KMS-11 (cell line): ENCODE measurements at regions not wholly inside any gene's neighbourhood (a gene's known extent, or its start where the extent isn't known, plus 50 kb on each side); places are given as distances from the start of the nearest gene placed in this dataset.

Experiments
- H2AFZ ChIP-seq: fragments of 200-600 bp; sonication (generic); 2 replicates; pipeline ENCODE4 v1.6.1; 2016; ENCODE audit warnings: antibody characterized with exemption, mixed run types, low read depth
- H3K27ac ChIP-seq: fragments of 200-600 bp; sonication (generic); 2 replicates; pipeline ENCODE4 v1.6.1; 2016; ENCODE audit warnings: mild to moderate bottlenecking, mixed run types
- H3K27me3 ChIP-seq: fragments of 200-600 bp; sonication (generic); 2 replicates; pipeline ENCODE4 v1.6.1; 2017; ENCODE audit warnings: mild to moderate bottlenecking, low read depth, mixed run types, moderate library complexity; ENCODE audit not compliant: insufficient read depth
- H3K36me3 ChIP-seq: fragments of 200-600 bp; sonication (generic); 2 replicates; pipeline ENCODE4 v1.6.1; 2017; ENCODE audit warnings: mild to moderate bottlenecking, mixed run types; ENCODE audit not compliant: insufficient read depth
- H3K4me1 ChIP-seq: fragments of 200-600 bp; sonication (generic); 2 replicates; pipeline ENCODE4 v1.6.1; 2016; ENCODE audit warnings: mild to moderate bottlenecking, low read depth, mixed run types; ENCODE audit not compliant: poor library complexity, severe bottlenecking
- H3K4me2 ChIP-seq: fragments of 200-600 bp; sonication (generic); 2 replicates; pipeline ENCODE4 v1.7.0; 2016; ENCODE audit warnings: mild to moderate bottlenecking, mixed run types
- H3K4me3 ChIP-seq: fragments of 200-600 bp; sonication (generic); IDR thresholded peaks from 2 replicates; pipeline ENCODE4 v1.6.1; 2017; ENCODE audit warnings: low read depth, low read length, mixed read lengths; ENCODE audit not compliant: insufficient read depth
- H3K79me2 ChIP-seq: fragments of 200-600 bp; sonication (generic); 2 replicates; pipeline ENCODE4 v1.6.1; 2016; ENCODE audit warnings: low read depth, mixed run types; ENCODE audit not compliant: insufficient read depth
- H3K9ac ChIP-seq: fragments of 200-600 bp; sonication (generic); 2 replicates; pipeline ENCODE4 v1.6.1; 2016; ENCODE audit warnings: mild to moderate bottlenecking, mixed run types
- H4K20me1 ChIP-seq: fragments of 200-600 bp; sonication (generic); 2 replicates; pipeline ENCODE4 v1.6.1; 2016; ENCODE audit warnings: mild to moderate bottlenecking, mixed run types; ENCODE audit not compliant: insufficient read depth
- CTCF ChIP-seq: fragments of 200-600 bp; sonication (generic); conservative IDR thresholded peaks from 2 replicates; pipeline ENCODE4 v1.6.1; 2017; ENCODE audit warnings: low read depth, mild to moderate bottlenecking, antibody characterized with exemption, low read length, moderate library complexity, mixed read lengths

- H3K9ac ChIP-seq: no peak overlapping the region
- no peak overlapping the region for H2AFZ ChIP-seq
- H3K4me1 ChIP-seq: no peaks in the 10 kb centered on the region
- no peaks in the 10 kb centered on the region for H3K27me3 ChIP-seq
- H3K36me3 ChIP-seq: no peaks in the 10 kb centered on the region
- no peak overlapping the region for H3K4me3 ChIP-seq
- no peaks in the 10 kb centered on the region for H4K20me1 ChIP-seq
- no peak overlapping the region for H3K27ac ChIP-seq
- TF ChIP-seq CTCF: no peak
- H3K79me2 ChIP-seq: no peaks in the 10 kb centered on the region
- H3K4me2 ChIP-seq: no peak overlapping the region
Observed at GRCh38 chr5:61215996-61216395, 53.7 kb upstream of the SMIM15 start.

GRCh38 chr5:61216741-61217140 lies 54.5 kb upstream of the SMIM15 start:
- TF ChIP-seq CTCF: no peak
- Histone ChIP-seq H3K9ac (no peak overlapping the region), H3K36me3 (no peaks in the 10 kb centered on the region), H3K27me3 (no peaks in the 10 kb centered on the region), H3K79me2 (no peaks in the 10 kb centered on the region), H4K20me1 (no peaks in the 10 kb centered on the region), H3K4me2 (no peak overlapping the region), H3K4me1 (no peaks in the 10 kb centered on the region), H2AFZ (no peak overlapping the region), H3K4me3 (no peak overlapping the region), H3K27ac (no peak overlapping the region)

GRCh38 chr5:61217214-61217613 lies 54.9 kb upstream of the SMIM15 start:
- Histone ChIP-seq H3K27ac (no peak overlapping the region), H3K79me2 (no peaks in the 10 kb centered on the region), H3K9ac (no peak overlapping the region), H3K4me1 (no peaks in the 10 kb centered on the region), H2AFZ (no peak overlapping the region), H3K27me3 (no peaks in the 10 kb centered on the region), H4K20me1 (no peaks in the 10 kb centered on the region), H3K4me2 (no peak overlapping the region), H3K36me3 (no peaks in the 10 kb centered on the region), H3K4me3 (no peak overlapping the region)
- no peak for TF ChIP-seq CTCF

GRCh38 chr5:61228229-61228628 lies 66.0 kb upstream of the SMIM15 start:
- Histone ChIP-seq H2AFZ (no peak overlapping the region), H3K4me2 (no peak overlapping the region), H3K36me3 (no peaks in the 10 kb centered on the region)

More at GRCh38 chr5:61228229-61228628, 66.0 kb upstream of the SMIM15 start:
- no peaks in the 10 kb centered on the region for H4K20me1 ChIP-seq
- H3K4me1 ChIP-seq: no peaks in the 10 kb centered on the region
- no peaks in the 10 kb centered on the region for H3K27me3 ChIP-seq
- H3K79me2 ChIP-seq: no peaks in the 10 kb centered on the region
- no peak for TF ChIP-seq CTCF
- H3K9ac ChIP-seq: no peak overlapping the region
- H3K27ac ChIP-seq: no peak overlapping the region
- no peak overlapping the region for H3K4me3 ChIP-seq
